OCI-LY1 (cell line): ENCODE measurements at regions not wholly inside any gene's neighbourhood (a gene's known extent, or its start where the extent isn't known, plus 50 kb on each side); places are given as distances from the start of the nearest gene placed in this dataset.

ENCODE experiments used
- H2AFZ ChIP-seq: fragments of 200-600 bp; sonication (generic), shearing (Covaris generic); 2 replicates; pipeline ENCODE4 v1.6.0; 2014; ENCODE audit warnings: antibody characterized with exemption, mild to moderate bottlenecking, low read length
- H3F3A ChIP-seq: fragments of 200-600 bp; sonication (generic), shearing (Covaris generic); 2 replicates; pipeline ENCODE4 v1.6.0; 2014; ENCODE audit warnings: mild to moderate bottlenecking, antibody characterized with exemption, low read length, moderate library complexity; ENCODE audit not compliant: insufficient read depth
- H3K27ac ChIP-seq: fragments of 200-600 bp; sonication (generic); 2 replicates; pipeline ENCODE4 v1.5.1; 2014; ENCODE audit warnings: low read length, mixed run types, mild to moderate bottlenecking, low read depth; ENCODE audit not compliant: poor library complexity, severe bottlenecking
- H3K27me3 ChIP-seq: fragments of 200-600 bp; sonication (generic); 2 replicates; pipeline ENCODE4 v1.6.0; 2014; ENCODE audit warnings: antibody characterized with exemption, mild to moderate bottlenecking, low read length, moderate library complexity; ENCODE audit not compliant: insufficient read depth
- H3K36me3 ChIP-seq: fragments of 200-600 bp; sonication (generic); 2 replicates; pipeline ENCODE4 v1.6.1; 2014; ENCODE audit warnings: mild to moderate bottlenecking, antibody characterized with exemption, low read length, moderate library complexity, mixed read lengths; ENCODE audit not compliant: insufficient read depth
- H3K4me1 ChIP-seq: fragments of 200-600 bp; sonication (generic); 2 replicates; pipeline ENCODE4 v1.5.1; 2014; ENCODE audit warnings: mild to moderate bottlenecking, low read length, moderate library complexity; ENCODE audit not compliant: insufficient read depth, severe bottlenecking
- H3K4me2 ChIP-seq: fragments of 200-600 bp; sonication (generic), shearing (Covaris generic); 2 replicates; pipeline ENCODE4 v1.6.1; 2014; ENCODE audit warnings: low read length
- H3K4me3 ChIP-seq: fragments of 200-600 bp; sonication (generic); 2 replicates; pipeline ENCODE4 v1.5.1; 2014; ENCODE audit warnings: low read length, low read depth, mild to moderate bottlenecking, mixed read lengths; ENCODE audit not compliant: poor library complexity, severe bottlenecking
- H3K79me2 ChIP-seq: fragments of 200-600 bp; shearing (Covaris generic); 2 replicates; pipeline ENCODE4 v1.6.1; 2016; ENCODE audit warnings: mixed run types, low read length, mixed read lengths; ENCODE audit not compliant: insufficient read depth
- H3K9ac ChIP-seq: fragments of 200-600 bp; sonication (generic), shearing (Covaris generic); 2 replicates; pipeline ENCODE4 v1.6.1; 2014; ENCODE audit warnings: mild to moderate bottlenecking, low read length, mixed read lengths
- H3K9me2 ChIP-seq: fragments of 200-600 bp; sonication (generic), shearing (Covaris generic); 2 replicates; pipeline ENCODE4 v1.6.1; 2014; ENCODE audit warnings: low read depth, mild to moderate bottlenecking, low read length, mixed read lengths
- H3K9me3 ChIP-seq: fragments of 200-600 bp; shearing (Covaris generic); 2 replicates; pipeline ENCODE4 v1.6.1; 2014; ENCODE audit warnings: low read length, mixed read lengths
- H4K20me1 ChIP-seq: fragments of 200-600 bp; sonication (generic), shearing (Covaris generic); 2 replicates; pipeline ENCODE4 v1.6.0; 2016; ENCODE audit warnings: mild to moderate bottlenecking, low read length; ENCODE audit not compliant: insufficient read depth
- CTCF ChIP-seq: fragments of 200-600 bp; sonication (generic), shearing (Covaris generic); IDR thresholded peaks from 2 replicates; pipeline ENCODE4 v1.5.1; 2017; ENCODE audit warnings: mild to moderate bottlenecking, antibody characterized with exemption, low read length, moderate library complexity, mixed read lengths
- EZH2 ChIP-seq: fragments of 200-600 bp; sonication (generic), shearing (Covaris generic); IDR thresholded peaks from 2 replicates; pipeline ENCODE4 v1.8.0; 2017; ENCODE audit warnings: borderline replicate concordance, mixed run types, mild to moderate bottlenecking, antibody characterized with exemption, low read length, moderate library complexity, mixed read lengths

GRCh38 chr21:32183396-32183795 is 95.5 kb downstream of the MIS18A start:
- no peaks in the 10 kb centered on the region for H4K20me1 ChIP-seq

GRCh38 chr21:32182449-32182848 is 96.4 kb downstream of the MIS18A start:
- H3K4me1 ChIP-seq: no peaks in the 10 kb centered on the region
- H3K79me2 ChIP-seq: no peaks in the 10 kb centered on the region
- H3K36me3 ChIP-seq: no peaks in the 10 kb centered on the region
- no peaks in the 10 kb centered on the region for H3K9me2 ChIP-seq
- no peak overlapping the region for H2AFZ ChIP-seq
- no peaks in the 10 kb centered on the region for H3K27me3 ChIP-seq
- no peak overlapping the region for H3K27ac ChIP-seq
- H4K20me1 ChIP-seq: no peaks in the 10 kb centered on the region
- no peak overlapping the region for H3K4me3 ChIP-seq
- H3F3A ChIP-seq: no peaks in the 10 kb centered on the region
- H3K9me3 ChIP-seq: no peaks in the 10 kb centered on the region
- no peak overlapping the region for H3K4me2 ChIP-seq
- TF ChIP-seq EZH2 (no peak), CTCF (no peak)
- no peak overlapping the region for H3K9ac ChIP-seq

More at GRCh38 chr21:32183396-32183795, 95.5 kb downstream of the MIS18A start:
- Histone ChIP-seq H3K79me2 (no peaks in the 10 kb centered on the region), H3K9me3 (no peaks in the 10 kb centered on the region), H3K4me3 (no peak overlapping the region), H2AFZ (no peak overlapping the region), H3K9ac (no peak overlapping the region), H3K4me2 (no peak overlapping the region), H3K4me1 (no peaks in the 10 kb centered on the region), H3K27ac (no peak overlapping the region), H3K36me3 (no peaks in the 10 kb centered on the region), H3F3A (no peaks in the 10 kb centered on the region), H3K9me2 (no peaks in the 10 kb centered on the region), H3K27me3 (no peaks in the 10 kb centered on the region)
- no peak for TF ChIP-seq EZH2
- TF ChIP-seq CTCF: no peak

GRCh38 chr21:32181457-32181856 is 97.4 kb downstream of the MIS18A start:
- TF ChIP-seq EZH2: no peak
- Histone ChIP-seq H3K27me3 (no peaks in the 10 kb centered on the region), H4K20me1 (no peaks in the 10 kb centered on the region), H3K4me2 (no peak overlapping the region), H2AFZ (no peak overlapping the region), H3K27ac (no peak overlapping the region), H3K79me2 (no peaks in the 10 kb centered on the region), H3K4me3 (no peak overlapping the region), H3K9ac (no peak overlapping the region), H3K36me3 (no peaks in the 10 kb centered on the region), H3K4me1 (no peaks in the 10 kb centered on the region), H3K9me2 (no peaks in the 10 kb centered on the region), H3K9me3 (no peaks in the 10 kb centered on the region), H3F3A (no peaks in the 10 kb centered on the region)

GRCh38 chr21:32174819-32175218 is 104.0 kb downstream of the MIS18A start:
- H3K27ac ChIP-seq: no peak overlapping the region
- H4K20me1 ChIP-seq: no peaks in the 10 kb centered on the region
- no peak overlapping the region for H3K4me2 ChIP-seq
- H3K9ac ChIP-seq: no peak overlapping the region
- H3K36me3 ChIP-seq: no peaks in the 10 kb centered on the region
- H3K9me3 ChIP-seq: no peaks in the 10 kb centered on the region
- H3F3A ChIP-seq: no peaks in the 10 kb centered on the region
- no peaks in the 10 kb centered on the region for H3K27me3 ChIP-seq
- H3K4me1 ChIP-seq: no peaks in the 10 kb centered on the region
- no peaks in the 10 kb centered on the region for H3K9me2 ChIP-seq
- TF ChIP-seq CTCF: no peak
- no peak for TF ChIP-seq EZH2
- no peaks in the 10 kb centered on the region for H3K79me2 ChIP-seq
- no peak overlapping the region for H3K4me3 ChIP-seq
- no peak overlapping the region for H2AFZ ChIP-seq
